ENCODE measurements at regions not wholly inside any gene's neighbourhood (a gene's known extent, or its start where the extent isn't known, plus 50 kb on each side); places are given as distances from the start of the nearest gene placed in this dataset.
A peak's percentile ranks its signal among the peaks of the same experiment; 100 is the strongest.
"Not testable (repeated sequence)": the region's sequence is repeated elsewhere in the genome, so short reads cannot be mapped to it uniquely, and the experiment has no call there.

DNA sequence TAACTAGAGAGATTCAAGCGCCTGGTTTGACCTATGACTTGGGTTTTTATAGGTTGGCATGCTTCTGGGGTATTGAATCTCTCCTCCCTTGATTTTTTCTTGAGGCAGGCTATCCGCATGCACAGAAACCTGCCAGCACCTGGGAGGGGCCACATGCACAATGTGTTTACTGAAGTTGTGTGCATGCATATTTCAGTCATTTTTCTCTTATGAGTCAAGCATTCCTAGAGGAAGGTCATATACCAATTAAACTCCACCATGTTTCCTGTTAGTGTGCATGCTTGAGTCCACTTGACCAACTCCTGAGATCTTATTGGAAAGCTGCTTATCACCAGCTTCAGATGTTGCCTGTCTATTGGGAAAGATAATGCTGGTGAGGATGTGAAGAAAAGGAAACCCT lies 1718.4 kb downstream of the LRRC4C start:
- H3K9me3 ChIP-seq (ENCODE audit: insufficient read depth, low read length): no peaks in the 10 kb centered on the region
- no peak overlapping the region for H3K9ac ChIP-seq (ENCODE audit: low read length)
- no peaks in the 10 kb centered on the region for H3K79me2 ChIP-seq (ENCODE audit: low read length)
- H3K27ac ChIP-seq (ENCODE audit: low read length): no peak overlapping the region
- H3K4me1 ChIP-seq (ENCODE audit: low read length): no peaks in the 10 kb centered on the region
- no peak overlapping the region for H3K4me2 ChIP-seq (ENCODE audit: low read length)
- no peaks in the 10 kb centered on the region for H3K36me3 ChIP-seq (replicated peaks; ENCODE audit: low read depth, low read length)
- TF ChIP-seq EZH2phosphoT487 (IDR thresholded peaks at IDR 0.05; ENCODE audit: low read depth): no peak
- TF ChIP-seq CTCF (IDR thresholded peaks at IDR 0.05; ENCODE audit: low read depth, low read length): no peak
- no peak overlapping the region for H2AFZ ChIP-seq (ENCODE audit: low read depth, low read length)
- no peak overlapping the region for H3K4me3 ChIP-seq (ENCODE audit: low read length)
- no peaks in the 10 kb centered on the region for H3K27me3 ChIP-seq (ENCODE audit: low read depth, low read length)
- H4K20me1 ChIP-seq (ENCODE audit: insufficient read depth, low read length): no peaks in the 10 kb centered on the region

DNA sequence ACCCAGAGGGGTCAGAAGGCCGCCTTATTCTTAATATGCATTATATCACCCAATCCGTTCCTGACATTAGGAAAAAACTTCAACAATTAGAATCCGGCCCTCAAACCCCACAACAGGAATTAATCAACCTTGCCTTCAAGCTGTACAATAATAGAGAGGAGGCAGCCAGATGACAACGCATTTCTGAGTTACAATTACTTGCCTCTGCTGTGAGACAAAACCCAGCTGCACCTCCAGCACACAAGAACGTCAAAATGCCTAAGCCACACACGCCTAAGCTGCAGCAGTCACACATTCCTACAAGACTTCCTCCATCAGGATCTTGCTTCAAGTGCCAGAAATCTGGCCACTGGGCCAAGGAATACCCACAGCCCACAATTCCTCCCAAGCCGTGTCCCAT lies 1723.1 kb downstream of the LRRC4C start:
- H3K36me3 ChIP-seq (replicated peaks; ENCODE audit: low read depth, low read length); H3K27ac ChIP-seq (ENCODE audit: low read length); H3K4me3 ChIP-seq (ENCODE audit: low read length); H3K9me3 ChIP-seq (ENCODE audit: insufficient read depth, low read length); H3K4me1 ChIP-seq (ENCODE audit: low read length); H2AFZ ChIP-seq (ENCODE audit: low read depth, low read length); H3K9ac ChIP-seq (ENCODE audit: low read length); H4K20me1 ChIP-seq (ENCODE audit: insufficient read depth, low read length); H3K27me3 ChIP-seq (ENCODE audit: low read depth, low read length); H3K4me2 ChIP-seq (ENCODE audit: low read length); H3K79me2 ChIP-seq (ENCODE audit: low read length): not testable (repeated sequence)

DNA sequence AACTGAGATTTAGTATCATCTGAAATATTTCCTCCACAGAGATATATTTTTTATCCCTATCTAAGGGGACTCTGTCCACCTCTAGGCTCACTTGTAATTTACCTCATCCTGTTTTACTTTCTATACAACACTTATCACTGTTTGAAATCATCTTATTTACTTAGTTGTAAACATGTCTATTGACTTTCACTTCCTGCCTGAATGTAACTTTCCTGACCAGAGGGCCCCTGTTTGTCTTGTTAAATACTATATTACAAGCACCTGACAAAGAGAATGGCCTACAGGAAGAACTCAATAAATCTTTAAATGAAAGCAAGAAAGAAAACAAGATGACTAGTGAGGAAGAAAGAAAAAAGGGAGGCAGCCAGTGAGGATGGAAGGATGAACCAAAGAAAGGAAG lies 1727.5 kb downstream of the LRRC4C start:
- Histone ChIP-seq H4K20me1 (ENCODE audit: insufficient read depth, low read length) (no peaks in the 10 kb centered on the region), H3K27me3 (ENCODE audit: low read depth, low read length) (no peaks in the 10 kb centered on the region), H3K36me3 (replicated peaks; ENCODE audit: low read depth, low read length) (no peaks in the 10 kb centered on the region), H3K27ac (ENCODE audit: low read length) (no peak overlapping the region), H3K79me2 (ENCODE audit: low read length) (no peaks in the 10 kb centered on the region), H2AFZ (ENCODE audit: low read depth, low read length) (no peak overlapping the region), H3K9me3 (ENCODE audit: insufficient read depth, low read length) (no peaks in the 10 kb centered on the region), H3K4me2 (ENCODE audit: low read length) (peak overlapping the region; percentile 15; the same call in 1 of the 2 replicates), H3K4me3 (ENCODE audit: low read length) (no peak overlapping the region), H3K9ac (ENCODE audit: low read length) (no peak overlapping the region), H3K4me1 (ENCODE audit: low read length) (peaks cover 9% of the 10 kb centered on the region)
- TF ChIP-seq EZH2phosphoT487 (IDR thresholded peaks at IDR 0.05; ENCODE audit: low read depth): no peak
- TF ChIP-seq CTCF (IDR thresholded peaks at IDR 0.05; ENCODE audit: low read depth, low read length): no peak

- no peak overlapping the region for H3K27ac ChIP-seq (ENCODE audit: low read length)
- no peaks in the 10 kb centered on the region for H3K27me3 ChIP-seq (ENCODE audit: low read depth, low read length)
- H3K36me3 ChIP-seq (replicated peaks; ENCODE audit: low read depth, low read length): no peaks in the 10 kb centered on the region
- no peaks in the 10 kb centered on the region for H3K4me1 ChIP-seq (ENCODE audit: low read length)
- H3K9me3 ChIP-seq (ENCODE audit: insufficient read depth, low read length): no peaks in the 10 kb centered on the region
- no peaks in the 10 kb centered on the region for H4K20me1 ChIP-seq (ENCODE audit: insufficient read depth, low read length)
- H3K79me2 ChIP-seq (ENCODE audit: low read length): no peaks in the 10 kb centered on the region
- no peak overlapping the region for H2AFZ ChIP-seq (ENCODE audit: low read depth, low read length)
- H3K9ac ChIP-seq (ENCODE audit: low read length): no peak overlapping the region
- no peak overlapping the region for H3K4me3 ChIP-seq (ENCODE audit: low read length)
- no peak for TF ChIP-seq CTCF (IDR thresholded peaks at IDR 0.05; ENCODE audit: low read depth, low read length)
- TF ChIP-seq EZH2phosphoT487 (IDR thresholded peaks at IDR 0.05; ENCODE audit: low read depth): no peak
- no peak overlapping the region for H3K4me2 ChIP-seq (ENCODE audit: low read length)
Measured at GRCh38 chr11:39725081-39725480, 1734.4 kb downstream of the LRRC4C start.

DNA sequence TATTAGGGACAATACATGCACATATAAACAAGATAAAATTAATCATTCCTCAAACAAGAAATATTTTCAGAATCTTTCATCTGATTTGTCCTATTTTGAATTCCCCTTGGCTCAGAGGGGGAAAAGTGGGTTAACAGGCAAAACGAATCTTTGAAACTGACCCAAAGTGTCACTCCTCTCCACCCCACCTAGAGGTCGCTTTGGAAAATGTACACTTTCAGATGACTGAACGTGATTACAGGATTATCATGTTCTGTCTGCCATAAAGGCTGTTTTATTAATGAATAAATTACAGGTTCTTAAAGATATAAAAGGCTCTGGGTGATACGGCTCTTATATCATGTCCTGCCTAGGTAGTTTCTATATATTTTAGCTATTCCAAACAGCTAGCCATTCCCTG lies 1735.0 kb downstream of the LRRC4C start:
- TF ChIP-seq EZH2phosphoT487 (IDR thresholded peaks at IDR 0.05; ENCODE audit: low read depth): no peak
- TF ChIP-seq CTCF (IDR thresholded peaks at IDR 0.05; ENCODE audit: low read depth, low read length): peak; percentile 41

More for the DNA sequence above, 1735.0 kb downstream of the LRRC4C start:
- no peak overlapping the region for H3K4me2 ChIP-seq (ENCODE audit: low read length)
- H2AFZ ChIP-seq (ENCODE audit: low read depth, low read length): no peak overlapping the region
- H3K27me3 ChIP-seq (ENCODE audit: low read depth, low read length): no peaks in the 10 kb centered on the region
- H3K4me3 ChIP-seq (ENCODE audit: low read length): no peak overlapping the region
- H3K79me2 ChIP-seq (ENCODE audit: low read length): no peaks in the 10 kb centered on the region
- H4K20me1 ChIP-seq (ENCODE audit: insufficient read depth, low read length): no peaks in the 10 kb centered on the region
- no peak overlapping the region for H3K9ac ChIP-seq (ENCODE audit: low read length)
- no peaks in the 10 kb centered on the region for H3K9me3 ChIP-seq (ENCODE audit: insufficient read depth, low read length)
- no peaks in the 10 kb centered on the region for H3K4me1 ChIP-seq (ENCODE audit: low read length)
- H3K27ac ChIP-seq (ENCODE audit: low read length): no peak overlapping the region
- no peaks in the 10 kb centered on the region for H3K36me3 ChIP-seq (replicated peaks; ENCODE audit: low read depth, low read length)
